CD14-positive monocyte (primary cell): ENCODE measurements at regions not wholly inside any gene's neighbourhood (a gene's known extent, or its start where the extent isn't known, plus 50 kb on each side); places are given as distances from the start of the nearest gene placed in this dataset.

Experiments used
- DNase-seq, 3 donors: peaks; one replicate each; pipeline ENCODE4 v3.0.0-alpha.2; 2011 to 2022
- H2AFZ ChIP-seq: 2 replicates; pipeline ENCODE4 v1.6.0; 2012; ENCODE audit warnings: mild to moderate bottlenecking, low read depth, low read length, inconsistent platforms; ENCODE audit not compliant: insufficient read depth, poor library complexity, severe bottlenecking
- H3K27ac ChIP-seq, 2 donors: 1 replicate in 1 of 2; 2 replicates in 1 of 2; pipeline ENCODE4 v1.5.1; 2012 to 2013; ENCODE audit warnings: low read length in 2 of 2, control low read depth in 1 of 2, inconsistent platforms in 1 of 2, low read depth in 1 of 2, mild to moderate bottlenecking in 1 of 2
- H3K27me3 ChIP-seq, 2 donors: one replicate each; pipeline versions ENCODE4 v1.6.0 to v1.6.1; 2011 to 2013; ENCODE audit warnings: low read length in 2 of 2; ENCODE audit not compliant: control insufficient read depth in 2 of 2, insufficient read depth in 2 of 2
- H3K36me3 ChIP-seq, 2 donors: replicated peaks in 1 of 2; 1 replicate in 1 of 2; 2 replicates in 1 of 2; pipeline versions ENCODE4 v1.5.1 to v1.6.1; 2012 to 2013; ENCODE audit warnings: low read length in 2 of 2, control low read depth in 1 of 2, inconsistent platforms in 1 of 2, mild to moderate bottlenecking in 1 of 2; ENCODE audit not compliant: insufficient read depth in 2 of 2, control insufficient read depth in 1 of 2
- H3K4me1 ChIP-seq, 2 donors: 1 replicate in 1 of 2; 2 replicates in 1 of 2; pipeline versions ENCODE4 v1.5.1 to v1.6.1; 2012 to 2013; ENCODE audit warnings: low read length in 2 of 2, control low read depth in 1 of 2, inconsistent platforms in 1 of 2, mild to moderate bottlenecking in 1 of 2, moderate library complexity in 1 of 2; ENCODE audit not compliant: insufficient read depth in 2 of 2, control insufficient read depth in 1 of 2
- H3K4me2 ChIP-seq: replicated peaks from 2 replicates; pipeline ENCODE3; 2012; ENCODE audit warnings: low read length, moderate library complexity, mild to moderate bottlenecking; ENCODE audit not compliant: poor library complexity, severe bottlenecking; ENCODE audit errors: extremely low read depth
- H3K4me3 ChIP-seq, 3 experiments: fragments of 200-600 bp in 1 of 3; sonication (generic) in 1 of 3; replicated peaks in 1 of 3; 1 replicate in 2 of 3; 2 replicates in 1 of 3; pipeline ENCODE4 v1.5.1; 2011 to 2013; ENCODE audit warnings: low read length in 3 of 3, mild to moderate bottlenecking in 3 of 3, control low read depth in 2 of 3, low read depth in 2 of 3, inconsistent platforms in 1 of 3, moderate library complexity in 1 of 3
- H3K79me2 ChIP-seq: 2 replicates; pipeline ENCODE4 v1.6.0; 2012; ENCODE audit warnings: mild to moderate bottlenecking, control low read depth, inconsistent platforms, low read length, moderate library complexity; ENCODE audit not compliant: insufficient read depth
- H3K9ac ChIP-seq: 2 replicates; pipeline ENCODE4 v1.6.0; 2017; ENCODE audit warnings: low read length, mild to moderate bottlenecking; ENCODE audit not compliant: insufficient read depth, poor library complexity, severe bottlenecking
- H3K9me3 ChIP-seq, 2 donors: replicated peaks in 1 of 2; 1 replicate in 1 of 2; 2 replicates in 1 of 2; pipeline versions ENCODE4 v1.5.1 to v1.6.1; 2012 to 2013; ENCODE audit warnings: low read length in 2 of 2, control low read depth in 1 of 2; ENCODE audit not compliant: control insufficient read depth in 1 of 2, insufficient read depth in 1 of 2
- H4K20me1 ChIP-seq: 2 replicates; pipeline ENCODE4 v1.6.0; 2012; ENCODE audit warnings: mild to moderate bottlenecking, low read length, control low read depth, moderate library complexity; ENCODE audit not compliant: insufficient read depth
- H3K27ac Mint-ChIP-seq, 7 donors: one replicate each; pipeline ENCODE4 v1.8.0; 2020; ENCODE audit warnings: mild to moderate bottlenecking in 7 of 7, mixed read lengths in 7 of 7, moderate library complexity in 6 of 7, inconsistent platforms in 2 of 7
- H3K27me3 Mint-ChIP-seq, 3 donors: one replicate each; pipeline ENCODE4 v1.8.0; 2021 to 2022; ENCODE audit warnings: low read depth in 3 of 3, mild to moderate bottlenecking in 3 of 3, mixed read lengths in 3 of 3, moderate library complexity in 3 of 3, inconsistent platforms in 1 of 3
- H3K36me3 Mint-ChIP-seq, 2 donors: one replicate each; pipeline ENCODE4 v1.8.0; 2020; ENCODE audit warnings: mixed read lengths in 2 of 2, inconsistent platforms in 1 of 2, mild to moderate bottlenecking in 1 of 2
- H3K4me1 Mint-ChIP-seq: one replicate; pipeline ENCODE4 v1.8.0; 2020; ENCODE audit warnings: mild to moderate bottlenecking, mixed read lengths
- H3K4me3 Mint-ChIP-seq, 2 donors: one replicate each; pipeline ENCODE4 v1.8.0; 2020; ENCODE audit warnings: mild to moderate bottlenecking in 2 of 2, mixed read lengths in 2 of 2, moderate library complexity in 1 of 2
- H3K9me3 Mint-ChIP-seq, 7 donors: one replicate each; pipeline ENCODE4 v1.8.0; 2020 to 2022; ENCODE audit warnings: mixed read lengths in 7 of 7, mild to moderate bottlenecking in 6 of 7, moderate library complexity in 6 of 7, inconsistent platforms in 2 of 7
- CTCF ChIP-seq: fragments of 200-600 bp; IDR thresholded peaks from one replicate; pipeline ENCODE4 v1.8.0; 2022; ENCODE audit warnings: antibody characterized with exemption, mild to moderate bottlenecking
- WGBS: methylation state at CpG from one replicate; pipeline ENCODE4 v1.1.5; 2013; ENCODE audit warnings: missing lambda C conversion rate; ENCODE audit not compliant: insufficient coverage; 5-methylcytosine and 5-hydroxymethylcytosine counted together
- intact Hi-C, 2 donors: fragments of 100-400 bp; cut with micrococcal nuclease; formaldehyde crosslinking; loops; one replicate each; pipeline versions ENCODE4 v1.15.0 to v1.15.1; 2023

- intact Hi-C loops, result no loop called here
- H3K9me3 ChIP-seq, result peaks cover 19 to 34% of the 10 kb centered on the region in 2 donors
- Mint-ChIP-seq H3K36me3 (no peaks in the 10 kb centered on the region), H3K4me3 (no peak overlapping the region), H3K27ac (no peak overlapping the region), H3K4me1 (no peaks in the 10 kb centered on the region), H3K9me3 (peaks cover 3 to 13% (median 8%) of the 10 kb centered on the region in 7 donors), H3K27me3 (peaks cover 0 to 4% (median 0%) of the 10 kb centered on the region in 3 donors)
- H3K27me3 ChIP-seq, result no peaks in the 10 kb centered on the region
- TF ChIP-seq CTCF, result no peak
- no peak overlapping the region for H2AFZ ChIP-seq
- no peaks in the 10 kb centered on the region for H3K4me1 ChIP-seq
- no peaks in the 10 kb centered on the region for H4K20me1 ChIP-seq
- H3K4me2 ChIP-seq, result no peak overlapping the region
- no peak for DNase-seq
- no peaks in the 10 kb centered on the region for H3K79me2 ChIP-seq
- H3K4me3 ChIP-seq, result no peak overlapping the region
- 84% methylated on average over 4 of the region's 9 CpGs for WGBS
- no peak overlapping the region for H3K27ac ChIP-seq
- H3K36me3 ChIP-seq, result no peaks in the 10 kb centered on the region
- no peak overlapping the region for H3K9ac ChIP-seq
Observed at GRCh38 chr2:235343156-235343774, 150.6 kb upstream of the AGAP1 start.

GRCh38 chr2:235343869-235344268 lies 150.0 kb upstream of the AGAP1 start:
- WGBS, result 71% methylated on average over 8 of the region's 10 CpGs
- Histone ChIP-seq H3K27me3 (no peaks in the 10 kb centered on the region), H4K20me1 (no peaks in the 10 kb centered on the region), H3K9me3 (peaks cover 19 to 36% of the 10 kb centered on the region in 2 donors), H3K36me3 (no peaks in the 10 kb centered on the region), H3K79me2 (no peaks in the 10 kb centered on the region), H3K4me1 (no peaks in the 10 kb centered on the region), H2AFZ (no peak overlapping the region), H3K4me2 (no peak overlapping the region), H3K27ac (no peak overlapping the region), H3K9ac (no peak overlapping the region), H3K4me3 (no peak overlapping the region)
- Mint-ChIP-seq H3K4me3 (no peak overlapping the region), H3K4me1 (no peaks in the 10 kb centered on the region), H3K9me3 (peaks cover 3 to 9% (median 7%) of the 10 kb centered on the region in 7 donors), H3K36me3 (no peaks in the 10 kb centered on the region), H3K27me3 (peaks cover 0 to 1% (median 0%) of the 10 kb centered on the region in 3 donors), H3K27ac (no peak overlapping the region)
- intact Hi-C loops, result no loop called here
- no peak for DNase-seq
- TF ChIP-seq CTCF, result no peak
